ENCODE measurements at regions not wholly inside any gene's neighbourhood (a gene's known extent, or its start where the extent isn't known, plus 50 kb on each side); places are given as distances from the start of the nearest gene placed in this dataset.

DNA sequence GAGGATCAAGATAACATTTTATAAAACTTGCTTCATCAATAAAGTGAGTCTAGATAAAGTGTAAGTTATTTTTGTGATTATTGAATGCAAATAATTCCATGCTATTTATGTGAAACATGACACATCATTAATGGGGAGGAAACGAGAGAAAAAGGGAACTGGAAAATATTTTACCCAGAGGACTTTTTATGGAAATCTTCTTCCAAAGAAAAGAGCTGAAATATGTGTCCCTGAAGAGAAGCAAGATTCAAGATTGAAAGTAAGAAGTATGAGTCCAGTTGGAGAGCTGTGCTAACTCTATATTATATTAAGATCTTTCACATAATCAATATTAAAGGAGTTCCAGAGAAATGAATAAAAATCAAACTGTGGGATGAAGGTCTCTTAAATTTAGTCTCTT lies 1361.8 kb downstream of the GATA3 start:
- H3K9me3 Mint-ChIP-seq: peaks cover 0 to 2% (median 0%) of the 10 kb centered on the region in 7 donors
- no peak for DNase-seq
- no peaks in the 10 kb centered on the region for H3K4me1 ChIP-seq (ENCODE audit: control insufficient read depth, insufficient read depth, low read length, poor library complexity, severe bottlenecking)

GRCh38 chr10:9419757-9420156 lies 1365.3 kb downstream of the GATA3 start:
- no peak overlapping the region for H3K4me3 ChIP-seq (ENCODE audit: low read depth, low read length)
- Mint-ChIP-seq H3K4me3 (no peak overlapping the region), H3K27ac (no peak overlapping the region), H3K4me1 (no peaks in the 10 kb centered on the region), H3K9me3 (peaks cover 0 to 8% (median 0%) of the 10 kb centered on the region in 7 donors), H3K27me3 (peaks cover 17% of the 10 kb centered on the region), H3K36me3 (no peaks in the 10 kb centered on the region)
- H3K4me1 ChIP-seq (ENCODE audit: control insufficient read depth, insufficient read depth, low read length, poor library complexity, severe bottlenecking): no peaks in the 10 kb centered on the region
- no peaks in the 10 kb centered on the region for H3K36me3 ChIP-seq (ENCODE audit: control insufficient read depth, insufficient read depth, low read length)
- H3K27me3 ChIP-seq (ENCODE audit: control insufficient read depth, insufficient read depth, low read length): no peaks in the 10 kb centered on the region
- H3K9me3 ChIP-seq (ENCODE audit: control insufficient read depth in 2 of 2, low read length in 2 of 2): peaks cover 0 to under 1% of the 10 kb centered on the region in 2 experiments
- no peak for ATAC-seq (ENCODE audit: low read depth in 2 of 2)
- no peak overlapping the region for H3K27ac ChIP-seq (ENCODE audit: insufficient read depth, low read length, poor library complexity, severe bottlenecking)
- DNase-seq: no peak

More for the DNA sequence above, 1361.8 kb downstream of the GATA3 start:
- H3K27me3 Mint-ChIP-seq: peaks cover 17% of the 10 kb centered on the region
- Histone ChIP-seq H3K9me3 (ENCODE audit: control insufficient read depth in 2 of 2, low read length in 2 of 2) (no peaks in the 10 kb centered on the region), H3K27me3 (ENCODE audit: control insufficient read depth, insufficient read depth, low read length) (no peaks in the 10 kb centered on the region), H3K27ac (ENCODE audit: insufficient read depth, low read length, poor library complexity, severe bottlenecking) (no peak overlapping the region), H3K4me3 (ENCODE audit: low read depth, low read length) (no peak overlapping the region), H3K36me3 (ENCODE audit: control insufficient read depth, insufficient read depth, low read length) (no peaks in the 10 kb centered on the region)
- no peak overlapping the region for H3K27ac Mint-ChIP-seq
- H3K4me1 Mint-ChIP-seq: peaks cover 0 to 2% (median 0%) of the 10 kb centered on the region in 4 donors
- H3K36me3 Mint-ChIP-seq: no peaks in the 10 kb centered on the region
- no peak for ATAC-seq (ENCODE audit: low read depth in 2 of 2)
- no peak overlapping the region for H3K4me3 Mint-ChIP-seq

DNA sequence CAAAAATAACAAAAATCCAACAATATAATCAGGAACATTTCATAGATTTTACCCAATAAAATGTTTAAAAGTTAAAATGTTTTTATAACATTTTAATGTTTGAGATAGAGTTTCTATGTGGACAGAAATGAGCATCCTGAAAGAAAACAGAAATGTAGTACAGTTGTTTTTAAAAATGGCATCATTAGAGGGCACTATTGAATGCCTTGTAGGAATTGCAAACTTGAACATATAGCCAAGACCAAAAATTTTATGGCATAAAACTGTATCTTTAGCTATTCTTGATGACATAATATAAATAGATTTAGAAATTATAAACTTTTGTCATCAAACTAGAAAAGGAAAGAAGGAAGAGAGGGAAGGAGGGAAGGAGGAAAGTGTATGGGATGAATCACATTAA lies 1372.7 kb downstream of the GATA3 start:
- Histone ChIP-seq H3K36me3 (ENCODE audit: control insufficient read depth, insufficient read depth, low read length) (no peaks in the 10 kb centered on the region), H3K4me3 (ENCODE audit: low read depth, low read length) (no peak overlapping the region), H3K27me3 (ENCODE audit: control insufficient read depth, insufficient read depth, low read length) (no peaks in the 10 kb centered on the region), H3K9me3 (ENCODE audit: control insufficient read depth in 2 of 2, low read length in 2 of 2) (peaks cover 0 to 5% of the 10 kb centered on the region in 2 experiments), H3K27ac (ENCODE audit: insufficient read depth, low read length, poor library complexity, severe bottlenecking) (no peak overlapping the region), H3K4me1 (ENCODE audit: control insufficient read depth, insufficient read depth, low read length, poor library complexity, severe bottlenecking) (no peaks in the 10 kb centered on the region)
- DNase-seq (no peak), ATAC-seq (ENCODE audit: low read depth in 2 of 2) (no peak)
- Mint-ChIP-seq H3K9me3 (peaks cover 0 to 24% (median 4%) of the 10 kb centered on the region in 7 donors), H3K4me1 (no peaks in the 10 kb centered on the region), H3K36me3 (no peaks in the 10 kb centered on the region), H3K4me3 (no peak overlapping the region), H3K27me3 (no peaks in the 10 kb centered on the region), H3K27ac (no peak overlapping the region)

GRCh38 chr10:9437131-9437530 lies 1382.6 kb downstream of the GATA3 start:
- Histone ChIP-seq H3K27me3 (ENCODE audit: control insufficient read depth, insufficient read depth, low read length) (no peaks in the 10 kb centered on the region), H3K4me1 (ENCODE audit: control insufficient read depth, insufficient read depth, low read length, poor library complexity, severe bottlenecking) (no peaks in the 10 kb centered on the region), H3K27ac (ENCODE audit: insufficient read depth, low read length, poor library complexity, severe bottlenecking) (no peak overlapping the region), H3K36me3 (ENCODE audit: control insufficient read depth, insufficient read depth, low read length) (no peaks in the 10 kb centered on the region), H3K9me3 (ENCODE audit: control insufficient read depth in 2 of 2, low read length in 2 of 2) (no peaks in the 10 kb centered on the region), H3K4me3 (ENCODE audit: low read depth, low read length) (no peak overlapping the region)
- Mint-ChIP-seq H3K27me3 (peaks cover 9% of the 10 kb centered on the region), H3K9me3 (no peaks in the 10 kb centered on the region), H3K36me3 (no peaks in the 10 kb centered on the region), H3K4me3 (no peak overlapping the region), H3K4me1 (no peaks in the 10 kb centered on the region), H3K27ac (peak overlapping the region in 1 of 3 donors; percentile 1)
- ATAC-seq (ENCODE audit: low read depth in 2 of 2) (no peak), DNase-seq (no peak)

DNA sequence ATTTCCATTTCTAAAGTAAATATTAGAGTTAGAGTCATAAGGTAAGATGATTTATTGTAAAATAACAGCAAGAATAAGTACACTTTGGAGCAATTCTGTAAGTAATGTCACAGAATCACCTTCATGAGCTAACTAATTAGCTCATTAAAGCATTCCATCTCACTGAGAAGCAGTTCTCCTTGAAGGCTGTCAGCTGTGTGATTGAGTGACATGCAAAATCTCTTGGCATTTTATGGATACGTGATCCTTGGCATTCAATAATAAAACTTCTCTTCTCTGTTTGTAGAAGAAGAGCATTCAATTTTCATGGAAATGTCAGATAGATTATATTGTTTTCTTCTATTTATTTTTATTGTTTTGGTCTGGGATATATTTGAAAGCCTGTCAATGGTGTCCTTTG lies 1389.3 kb downstream of the GATA3 start:
- H3K4me3 ChIP-seq (ENCODE audit: low read depth, low read length): no peak overlapping the region
- no peak overlapping the region for H3K27ac Mint-ChIP-seq
- H3K4me1 ChIP-seq (ENCODE audit: control insufficient read depth, insufficient read depth, low read length, poor library complexity, severe bottlenecking): no peaks in the 10 kb centered on the region
- H3K36me3 Mint-ChIP-seq: no peaks in the 10 kb centered on the region
- H3K9me3 Mint-ChIP-seq: peaks cover 0 to 2% (median 0%) of the 10 kb centered on the region in 7 donors
- H3K4me3 Mint-ChIP-seq: no peak overlapping the region
- H3K27me3 ChIP-seq (ENCODE audit: control insufficient read depth, insufficient read depth, low read length): no peaks in the 10 kb centered on the region
- H3K4me1 Mint-ChIP-seq: no peaks in the 10 kb centered on the region
- ATAC-seq (ENCODE audit: low read depth in 2 of 2): no peak
- no peak for DNase-seq
- no peak overlapping the region for H3K27ac ChIP-seq (ENCODE audit: insufficient read depth, low read length, poor library complexity, severe bottlenecking)
- H3K36me3 ChIP-seq (ENCODE audit: control insufficient read depth, insufficient read depth, low read length): no peaks in the 10 kb centered on the region
- H3K27me3 Mint-ChIP-seq: peaks cover 4% of the 10 kb centered on the region
- no peaks in the 10 kb centered on the region for H3K9me3 ChIP-seq (ENCODE audit: control insufficient read depth in 2 of 2, low read length in 2 of 2)

GRCh38 chr10:9449530-9449929 lies 1395.0 kb downstream of the GATA3 start:
- Mint-ChIP-seq H3K27me3 (no peaks in the 10 kb centered on the region), H3K4me1 (no peaks in the 10 kb centered on the region), H3K36me3 (no peaks in the 10 kb centered on the region), H3K9me3 (peaks cover 0 to 6% (median 2%) of the 10 kb centered on the region in 7 donors), H3K27ac (no peak overlapping the region), H3K4me3 (peak overlapping the region in 1 of 4 donors; percentile 15)
- Histone ChIP-seq H3K36me3 (ENCODE audit: control insufficient read depth, insufficient read depth, low read length) (no peaks in the 10 kb centered on the region), H3K27me3 (ENCODE audit: control insufficient read depth, insufficient read depth, low read length) (no peaks in the 10 kb centered on the region), H3K4me1 (ENCODE audit: control insufficient read depth, insufficient read depth, low read length, poor library complexity, severe bottlenecking) (no peaks in the 10 kb centered on the region), H3K27ac (ENCODE audit: insufficient read depth, low read length, poor library complexity, severe bottlenecking) (no peak overlapping the region), H3K9me3 (ENCODE audit: control insufficient read depth in 2 of 2, low read length in 2 of 2) (peaks cover 0 to 8% of the 10 kb centered on the region in 2 experiments), H3K4me3 (ENCODE audit: low read depth, low read length) (no peak overlapping the region)
- DNase-seq: no peak
- ATAC-seq (ENCODE audit: low read depth in 2 of 2): no peak

- no peak for DNase-seq
- no peak for ATAC-seq (ENCODE audit: low read depth in 2 of 2)
- no peaks in the 10 kb centered on the region for H3K27me3 ChIP-seq (ENCODE audit: control insufficient read depth, insufficient read depth, low read length)
- Mint-ChIP-seq H3K36me3 (no peaks in the 10 kb centered on the region), H3K9me3 (peaks cover 0 to 6% (median 2%) of the 10 kb centered on the region in 7 donors), H3K4me3 (no peak overlapping the region), H3K27me3 (no peaks in the 10 kb centered on the region), H3K4me1 (no peaks in the 10 kb centered on the region), H3K27ac (no peak overlapping the region)
- no peaks in the 10 kb centered on the region for H3K4me1 ChIP-seq (ENCODE audit: control insufficient read depth, insufficient read depth, low read length, poor library complexity, severe bottlenecking)
- H3K9me3 ChIP-seq (ENCODE audit: control insufficient read depth in 2 of 2, low read length in 2 of 2): peaks cover 0 to 9% of the 10 kb centered on the region in 2 experiments
- no peak overlapping the region for H3K27ac ChIP-seq (ENCODE audit: insufficient read depth, low read length, poor library complexity, severe bottlenecking)
- no peaks in the 10 kb centered on the region for H3K36me3 ChIP-seq (ENCODE audit: control insufficient read depth, insufficient read depth, low read length)
- H3K4me3 ChIP-seq (ENCODE audit: low read depth, low read length): no peak overlapping the region
Observed at GRCh38 chr10:9450801-9451200, 1396.3 kb downstream of the GATA3 start.

DNA sequence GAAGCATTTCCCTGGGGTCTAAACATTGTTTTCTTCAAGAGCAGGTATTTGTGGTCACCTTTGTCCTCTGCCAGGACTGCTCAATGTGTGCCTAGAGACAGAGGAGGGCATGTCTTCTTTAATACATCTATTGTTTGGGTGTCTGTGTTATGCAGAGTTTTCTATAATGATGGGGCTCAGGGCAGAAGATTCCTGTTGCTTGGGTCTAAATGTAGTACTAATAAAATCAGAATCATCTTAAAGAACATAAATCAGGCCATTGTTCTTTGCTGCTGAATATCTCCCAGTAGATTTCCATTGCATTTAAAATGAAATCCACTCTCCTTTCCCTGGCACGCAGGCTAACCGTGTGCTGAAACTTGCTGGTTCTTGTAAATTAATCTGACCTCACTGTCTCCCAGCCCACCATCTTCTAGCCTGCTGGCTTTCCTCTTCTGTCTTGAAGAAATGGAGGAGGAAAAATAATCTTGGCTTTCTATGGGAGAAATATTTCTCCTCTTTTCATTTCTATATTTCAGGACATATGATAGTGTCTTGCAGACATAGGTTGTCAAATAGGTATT lies 1396.8 kb downstream of the GATA3 start:
- Histone ChIP-seq H3K9me3 (ENCODE audit: control insufficient read depth in 2 of 2, low read length in 2 of 2) (peaks cover 0 to 9% of the 10 kb centered on the region in 2 experiments), H3K36me3 (ENCODE audit: control insufficient read depth, insufficient read depth, low read length) (no peaks in the 10 kb centered on the region), H3K4me3 (ENCODE audit: low read depth, low read length) (no peak overlapping the region), H3K27me3 (ENCODE audit: control insufficient read depth, insufficient read depth, low read length) (no peaks in the 10 kb centered on the region), H3K4me1 (ENCODE audit: control insufficient read depth, insufficient read depth, low read length, poor library complexity, severe bottlenecking) (no peaks in the 10 kb centered on the region), H3K27ac (ENCODE audit: insufficient read depth, low read length, poor library complexity, severe bottlenecking) (no peak overlapping the region)
- Mint-ChIP-seq H3K9me3 (peaks cover 0 to 6% (median 2%) of the 10 kb centered on the region in 7 donors), H3K4me3 (no peak overlapping the region), H3K27ac (no peak overlapping the region), H3K27me3 (no peaks in the 10 kb centered on the region), H3K4me1 (no peaks in the 10 kb centered on the region), H3K36me3 (no peaks in the 10 kb centered on the region)
- no peak for DNase-seq
- ATAC-seq (ENCODE audit: low read depth in 2 of 2): no peak
